Eye (tissue), 1 donor: ENCODE measurements at regions not wholly inside any gene's neighbourhood (a gene's known extent, or its start where the extent isn't known, plus 50 kb on each side); places are given as distances from the start of the nearest gene placed in this dataset.
"Not testable (repeated sequence)": the region's sequence is repeated elsewhere in the genome, so short reads cannot be mapped to it uniquely, and the experiment has no call there.

Experiments used
- DNase-seq: peaks from one replicate; pipeline ENCODE4 v3.0.0-alpha.2; 2015

- DNase-seq = no peak
These were observed 1191.0 kb upstream of the ALCAM start for GRCh38 chr3:104175696-104176095.

GRCh38 chr3:104176706-104177105 lies 1190.0 kb upstream of the ALCAM start:
- DNase-seq = no peak

GRCh38 chr3:104178680-104179079 lies 1188.0 kb upstream of the ALCAM start:
- no peak for DNase-seq

- no peak for DNase-seq
These were observed 1185.8 kb upstream of the ALCAM start for GRCh38 chr3:104180906-104181305.

GRCh38 chr3:104190681-104191080 lies 1176.0 kb upstream of the ALCAM start:
- DNase-seq = no peak

- no peak for DNase-seq
These were observed 1168.6 kb upstream of the ALCAM start for GRCh38 chr3:104198131-104198530.

DNA sequence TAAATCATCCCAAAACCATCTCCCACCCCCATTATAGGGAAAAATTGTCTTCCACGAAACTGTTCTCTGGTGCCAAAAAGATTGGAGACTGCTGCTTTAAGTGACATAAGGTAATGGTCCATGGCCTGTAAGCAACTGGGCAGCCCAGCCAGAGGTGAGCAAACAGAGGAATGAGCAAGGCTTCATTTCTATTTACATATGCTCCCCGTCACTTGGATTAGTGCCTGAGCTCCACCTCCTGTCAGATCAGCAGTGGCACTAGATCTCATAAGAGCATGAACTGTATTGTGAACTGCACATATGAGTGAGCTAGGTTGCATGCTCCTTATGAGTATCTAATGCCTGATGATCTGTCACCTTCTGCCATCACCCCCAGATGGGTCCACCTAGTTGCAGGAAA lies 1159.8 kb upstream of the ALCAM start:
- no peak for DNase-seq

GRCh38 chr3:104214277-104214676 lies 1152.4 kb upstream of the ALCAM start:
- DNase-seq = no peak

- DNase-seq = no peak
These were observed 1151.8 kb upstream of the ALCAM start for GRCh38 chr3:104214937-104215336.

GRCh38 chr3:104219046-104219445 lies 1147.7 kb upstream of the ALCAM start:
- not testable (repeated sequence) for DNase-seq

GRCh38 chr3:104234442-104235194 lies 1132.1 kb upstream of the ALCAM start:
- no peak for DNase-seq

DNA sequence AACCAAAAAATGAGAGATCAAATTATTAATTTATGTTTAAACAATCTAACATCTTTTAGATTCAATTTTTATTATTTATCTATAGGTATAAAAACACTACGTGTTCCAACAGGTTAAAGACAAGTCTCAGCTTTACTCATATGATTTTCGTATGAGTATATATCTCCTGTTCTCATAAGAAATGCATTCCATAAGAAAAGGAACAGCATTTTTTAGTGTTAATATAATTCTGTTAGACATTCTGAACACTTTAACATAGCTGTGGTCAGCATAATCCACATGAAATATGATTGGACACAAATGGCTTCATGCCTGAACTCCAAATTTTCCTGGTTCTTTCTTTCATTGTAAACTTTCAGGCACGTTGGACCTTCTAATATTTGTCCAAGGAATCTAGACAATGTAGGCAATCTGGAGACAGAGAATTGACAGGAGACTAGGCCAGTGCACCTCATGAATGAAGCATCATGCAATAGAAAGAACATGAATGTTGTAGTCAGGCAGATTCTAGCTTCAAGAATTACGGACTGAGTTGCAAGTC lies 1122.0 kb upstream of the ALCAM start:
- DNase-seq = peak; percentile 7

- peak; percentile 10 for DNase-seq
These were observed 1121.4 kb upstream of the ALCAM start for GRCh38 chr3:104245261-104245660.

DNA sequence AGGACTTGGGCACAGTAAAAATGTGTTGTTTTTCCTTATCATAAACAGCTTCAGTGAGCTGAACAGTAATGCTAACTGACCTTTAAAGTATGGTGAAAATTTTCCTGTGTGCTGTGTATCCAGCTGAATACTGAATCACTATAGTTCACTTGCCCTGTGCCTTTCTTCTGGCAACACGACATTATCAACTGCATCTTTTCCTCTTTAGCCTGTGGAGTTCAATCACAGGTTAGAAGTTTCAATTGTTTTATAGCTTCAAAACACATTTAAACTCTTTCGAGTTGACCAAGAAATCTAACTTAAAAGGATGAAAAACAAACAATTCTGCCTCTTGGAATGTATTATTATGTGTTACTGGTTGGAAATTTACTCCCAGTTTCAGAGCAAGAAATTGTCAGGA lies 1120.7 kb upstream of the ALCAM start:
- peak; percentile 12 for DNase-seq

DNA sequence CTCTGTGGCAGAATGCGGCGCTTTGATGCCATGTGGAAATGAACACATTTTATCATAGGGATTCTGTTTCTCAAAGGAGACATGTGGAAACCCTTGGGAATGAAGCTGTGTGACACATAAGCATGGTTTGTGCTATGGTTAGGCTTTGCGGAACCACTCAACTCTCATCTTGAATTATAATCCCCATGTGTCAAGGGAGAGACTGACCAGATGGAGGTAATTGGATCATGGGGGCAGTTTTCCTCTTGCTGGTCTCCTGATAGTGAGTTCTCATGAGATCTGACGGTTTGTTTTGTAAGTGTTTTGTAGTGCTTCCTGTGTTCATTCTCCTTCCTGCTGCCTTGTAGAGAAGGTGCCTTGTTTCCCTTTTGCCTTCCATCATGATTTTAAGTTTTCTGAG lies 1109.2 kb upstream of the ALCAM start:
- DNase-seq = no peak

DNA sequence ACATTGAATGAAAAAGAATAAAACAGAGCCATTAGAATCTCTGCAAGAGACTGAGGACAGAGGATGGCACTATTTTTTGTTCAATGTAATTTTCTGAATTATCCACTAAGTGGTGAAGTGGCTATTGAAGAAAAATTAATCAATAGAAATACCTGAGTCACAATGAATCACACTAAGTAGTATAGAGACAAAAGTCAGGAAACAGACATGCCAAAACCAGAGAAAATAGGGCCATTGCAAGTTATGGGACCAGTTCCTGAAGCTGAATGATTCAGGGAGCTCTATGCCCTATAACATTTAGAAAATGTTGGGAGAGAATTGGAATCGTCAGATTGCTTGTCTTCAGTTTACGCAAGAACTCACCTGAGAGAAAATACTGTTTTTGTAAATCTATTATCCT lies 1103.2 kb upstream of the ALCAM start:
- no peak for DNase-seq

GRCh38 chr3:104266219-104266618 lies 1100.5 kb upstream of the ALCAM start:
- not testable (repeated sequence) for DNase-seq

DNA sequence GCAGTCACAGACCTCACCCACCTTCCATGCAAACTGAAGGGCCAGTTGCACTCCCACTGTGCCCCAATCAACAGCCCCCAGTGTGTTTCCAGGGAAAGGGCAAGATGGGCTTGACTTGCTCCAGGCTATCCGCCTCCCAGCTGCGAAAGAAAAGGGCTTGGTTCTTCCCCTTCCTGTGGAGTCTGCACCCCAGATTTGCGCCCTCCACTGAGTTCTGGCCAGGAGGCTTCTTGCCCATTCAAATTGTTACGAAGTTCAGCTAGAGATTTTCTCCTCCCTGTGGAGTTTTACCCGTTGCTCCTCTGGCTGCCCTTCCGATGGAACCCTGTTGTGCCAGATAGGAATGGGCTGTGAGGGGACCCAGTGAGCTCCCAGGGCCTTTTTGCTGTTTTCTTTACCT lies 1096.9 kb upstream of the ALCAM start:
- DNase-seq = no peak

DNA sequence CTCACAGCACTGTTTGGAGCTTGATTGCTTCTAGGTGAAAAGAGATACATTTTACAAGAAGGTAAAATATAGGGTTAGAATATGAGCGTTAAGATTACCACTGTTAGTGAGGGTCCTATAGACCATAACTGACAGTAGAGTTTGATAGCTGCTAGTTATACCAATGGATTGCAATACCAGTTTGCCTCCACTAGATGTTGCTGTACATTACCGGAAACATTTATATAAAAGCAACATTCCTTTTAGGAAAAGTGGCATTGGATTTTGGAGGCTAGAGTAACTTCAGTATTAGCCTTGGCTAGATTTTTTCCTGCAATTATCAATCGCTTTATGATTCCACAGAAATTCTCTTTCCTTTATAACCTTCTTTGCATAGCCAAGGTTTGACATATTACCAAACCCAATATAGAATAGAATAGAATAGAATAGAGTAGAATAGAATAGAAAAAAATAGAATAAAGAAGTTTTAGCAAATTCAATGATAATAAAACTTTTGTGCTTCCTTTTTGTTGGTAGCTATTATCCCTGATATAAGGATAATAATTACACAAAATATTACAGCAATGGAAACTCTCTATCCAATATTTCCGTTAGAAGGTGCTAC lies 1093.6 kb upstream of the ALCAM start:
- peak; percentile 32 for DNase-seq

GRCh38 chr3:104275199-104275598 lies 1091.5 kb upstream of the ALCAM start:
- no peak for DNase-seq

- no peak for DNase-seq
These were observed 1087.1 kb upstream of the ALCAM start for GRCh38 chr3:104279617-104280016.

- no peak for DNase-seq
These were observed 1085.0 kb upstream of the ALCAM start for GRCh38 chr3:104281713-104282112.

GRCh38 chr3:104286645-104287044 lies 1080.1 kb upstream of the ALCAM start:
- DNase-seq = no peak

- DNase-seq = no peak
These were observed 1075.3 kb upstream of the ALCAM start for GRCh38 chr3:104291437-104291851.
